ENCODE measurements at regions not wholly inside any gene's neighbourhood (a gene's known extent, or its start where the extent isn't known, plus 50 kb on each side); places are given as distances from the start of the nearest gene placed in this dataset.
"Not testable (repeated sequence)": the region's sequence is repeated elsewhere in the genome, so short reads cannot be mapped to it uniquely, and the experiment has no call there.

DNA sequence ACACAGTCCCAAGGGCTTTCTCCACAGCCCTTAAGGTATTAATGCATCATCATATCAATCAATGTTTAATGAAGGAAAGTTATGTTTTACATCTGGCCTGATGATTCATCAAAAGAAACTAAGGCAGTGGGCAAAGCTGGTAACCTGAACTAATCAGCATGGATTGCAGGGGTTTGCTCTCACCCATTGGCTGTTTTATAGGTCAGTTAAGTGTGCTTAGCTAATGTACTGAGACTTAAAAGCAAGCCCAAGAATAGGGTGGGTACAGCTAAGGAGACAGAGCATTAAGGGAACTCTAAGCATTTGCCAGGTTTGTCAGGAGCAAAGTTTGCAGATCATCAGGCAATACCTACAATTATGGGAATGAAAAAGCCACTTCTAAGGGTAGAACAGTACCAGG lies 1247.6 kb downstream of the CDH8 start:
- Histone ChIP-seq H2AFZ (no peak overlapping the region), H3K4me2 (no peak overlapping the region)
- no peak for TF ChIP-seq EZH2 (IDR thresholded peaks at IDR 0.05; ENCODE audit: borderline replicate concordance)
- no peak for TF ChIP-seq EZH2phosphoT487 (IDR thresholded peaks at IDR 0.05; ENCODE audit: low read depth, severe bottlenecking, unreplicated experiment)
- TF ChIP-seq, protein P1, sequence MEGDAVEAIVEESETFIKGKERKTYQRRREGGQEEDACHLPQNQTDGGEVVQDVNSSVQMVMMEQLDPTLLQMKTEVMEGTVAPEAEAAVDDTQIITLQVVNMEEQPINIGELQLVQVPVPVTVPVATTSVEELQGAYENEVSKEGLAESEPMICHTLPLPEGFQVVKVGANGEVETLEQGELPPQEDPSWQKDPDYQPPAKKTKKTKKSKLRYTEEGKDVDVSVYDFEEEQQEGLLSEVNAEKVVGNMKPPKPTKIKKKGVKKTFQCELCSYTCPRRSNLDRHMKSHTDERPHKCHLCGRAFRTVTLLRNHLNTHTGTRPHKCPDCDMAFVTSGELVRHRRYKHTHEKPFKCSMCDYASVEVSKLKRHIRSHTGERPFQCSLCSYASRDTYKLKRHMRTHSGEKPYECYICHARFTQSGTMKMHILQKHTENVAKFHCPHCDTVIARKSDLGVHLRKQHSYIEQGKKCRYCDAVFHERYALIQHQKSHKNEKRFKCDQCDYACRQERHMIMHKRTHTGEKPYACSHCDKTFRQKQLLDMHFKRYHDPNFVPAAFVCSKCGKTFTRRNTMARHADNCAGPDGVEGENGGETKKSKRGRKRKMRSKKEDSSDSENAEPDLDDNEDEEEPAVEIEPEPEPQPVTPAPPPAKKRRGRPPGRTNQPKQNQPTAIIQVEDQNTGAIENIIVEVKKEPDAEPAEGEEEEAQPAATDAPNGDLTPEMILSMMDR (IDR thresholded peaks at IDR 0.05; ENCODE audit: poor library complexity) = no peak

DNA sequence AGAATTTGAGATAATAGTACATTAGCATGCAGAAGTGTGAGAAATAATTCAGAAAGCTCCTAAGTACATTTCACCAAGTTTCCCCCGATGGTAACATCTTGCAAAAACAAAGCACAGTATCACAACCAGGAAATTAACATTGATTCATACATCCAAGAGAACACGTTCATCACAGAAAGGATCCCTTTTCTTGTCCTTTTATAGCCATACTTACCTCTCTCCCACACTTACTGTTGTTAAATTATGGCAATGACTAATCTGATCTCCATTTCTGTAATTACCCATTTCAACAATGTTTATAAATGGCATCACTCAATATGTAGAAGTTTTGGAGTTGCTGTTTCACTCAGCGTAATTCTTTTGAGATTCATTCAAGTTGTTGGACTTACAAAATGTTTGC lies 1260.0 kb downstream of the CDH8 start:
- 81% methylated on average over 3 of the region's 3 CpGs for WGBS (ENCODE audit: low lambda C conversion rate, missing lambda C conversion rate)
- Histone ChIP-seq H3K79me2 (no peaks in the 10 kb centered on the region), H3K36me3 (replicated peaks; ENCODE audit: insufficient read depth, low read depth) (no peaks in the 10 kb centered on the region), H3K27me3 (no peaks in the 10 kb centered on the region), H3K27ac (no peak overlapping the region), H4K20me1 (ENCODE audit: insufficient read depth, poor library complexity, severe bottlenecking) (no peaks in the 10 kb centered on the region), H3K9me2 (replicated peaks; ENCODE audit: insufficient read depth) (no peaks in the 10 kb centered on the region), H3K4me2 (no peak overlapping the region), H2AFZ (no peak overlapping the region), H3K9me3 (ENCODE audit: low read depth) (no peaks in the 10 kb centered on the region), H3K4me3 (no peak overlapping the region), H3K4me1 (ENCODE audit: insufficient read depth) (no peaks in the 10 kb centered on the region)
- TF ChIP-seq EZH2 (IDR thresholded peaks at IDR 0.05; ENCODE audit: borderline replicate concordance) (no peak), EZH2phosphoT487 (IDR thresholded peaks at IDR 0.05; ENCODE audit: low read depth, severe bottlenecking, unreplicated experiment) (no peak)
- TF ChIP-seq, protein P1 (IDR thresholded peaks at IDR 0.05; ENCODE audit: poor library complexity) = no peak
- DNase-seq (ENCODE audit: low spot score) = no peak

More for the DNA sequence above, 1247.6 kb downstream of the CDH8 start:
- no peaks in the 10 kb centered on the region for H3K9me2 ChIP-seq (replicated peaks; ENCODE audit: insufficient read depth)
- no peak overlapping the region for H3K27ac ChIP-seq
- no peaks in the 10 kb centered on the region for H3K36me3 ChIP-seq (replicated peaks; ENCODE audit: insufficient read depth, low read depth)
- no peaks in the 10 kb centered on the region for H3K4me1 ChIP-seq (ENCODE audit: insufficient read depth)
- no peaks in the 10 kb centered on the region for H3K79me2 ChIP-seq
- H3K4me3 ChIP-seq = no peak overlapping the region
- no peaks in the 10 kb centered on the region for H4K20me1 ChIP-seq (ENCODE audit: insufficient read depth, poor library complexity, severe bottlenecking)
- no peaks in the 10 kb centered on the region for H3K27me3 ChIP-seq
- no peak for DNase-seq (ENCODE audit: low spot score)
- no peaks in the 10 kb centered on the region for H3K9me3 ChIP-seq (ENCODE audit: low read depth)

DNA sequence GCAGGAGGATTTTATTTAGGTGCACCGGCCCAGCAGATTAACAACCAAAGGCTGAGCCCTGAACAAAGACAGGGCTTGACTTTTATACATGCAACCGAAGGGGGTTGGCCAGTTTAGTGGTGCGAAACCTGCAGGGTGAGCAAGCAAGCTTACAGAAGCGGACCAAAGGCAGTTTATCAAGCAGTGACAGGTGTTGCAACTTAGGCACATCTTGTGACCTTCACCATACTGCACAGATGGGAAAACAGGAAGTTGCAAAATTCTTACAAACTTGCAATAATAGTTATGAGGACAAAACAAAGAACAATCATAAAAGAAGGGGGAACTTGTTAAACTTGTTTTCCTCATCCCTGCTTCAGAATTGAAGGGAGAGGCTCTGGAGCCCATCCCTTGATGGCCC lies 1265.1 kb downstream of the CDH8 start:
- no peak for DNase-seq (ENCODE audit: low spot score)
- H3K4me1 ChIP-seq (ENCODE audit: insufficient read depth) = no peaks in the 10 kb centered on the region
- no peaks in the 10 kb centered on the region for H3K9me3 ChIP-seq (ENCODE audit: low read depth)
- no peak overlapping the region for H3K27ac ChIP-seq
- TF ChIP-seq, protein P1 (IDR thresholded peaks at IDR 0.05; ENCODE audit: poor library complexity) = no peak
- TF ChIP-seq EZH2phosphoT487 (IDR thresholded peaks at IDR 0.05; ENCODE audit: low read depth, severe bottlenecking, unreplicated experiment) = no peak
- no peaks in the 10 kb centered on the region for H4K20me1 ChIP-seq (ENCODE audit: insufficient read depth, poor library complexity, severe bottlenecking)
- WGBS (ENCODE audit: low lambda C conversion rate, missing lambda C conversion rate) = 93% methylated on average over 4 of the region's 4 CpGs
- no peaks in the 10 kb centered on the region for H3K9me2 ChIP-seq (replicated peaks; ENCODE audit: insufficient read depth)
- no peak overlapping the region for H3K4me3 ChIP-seq
- no peaks in the 10 kb centered on the region for H3K27me3 ChIP-seq
- H3K4me2 ChIP-seq = no peak overlapping the region
- H3K36me3 ChIP-seq (replicated peaks; ENCODE audit: insufficient read depth, low read depth) = no peaks in the 10 kb centered on the region
- H2AFZ ChIP-seq = no peak overlapping the region
- H3K79me2 ChIP-seq = no peaks in the 10 kb centered on the region

DNA sequence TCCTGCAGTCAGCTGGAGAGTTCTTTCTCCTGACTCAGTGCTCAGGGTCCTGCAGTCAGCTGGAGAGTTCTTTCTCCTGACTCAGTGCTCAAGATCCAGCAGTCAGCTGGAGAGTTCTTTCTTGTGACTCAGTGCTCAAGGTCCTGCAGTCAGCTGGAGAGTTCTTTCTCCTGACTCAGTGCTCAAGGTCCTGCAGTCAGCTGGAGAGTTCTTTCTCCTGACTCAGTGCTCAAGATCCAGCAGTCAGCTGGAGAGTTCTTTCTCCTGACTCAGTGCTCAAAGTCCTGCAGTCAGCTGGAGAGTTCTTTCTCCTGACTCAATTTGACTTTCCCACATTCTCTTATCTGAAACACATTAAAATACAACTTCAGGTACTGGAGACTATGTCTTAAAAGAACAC lies 1265.9 kb downstream of the CDH8 start:
- not testable (repeated sequence) for H3K27ac ChIP-seq; H3K4me1 ChIP-seq (ENCODE audit: insufficient read depth); H4K20me1 ChIP-seq (ENCODE audit: insufficient read depth, poor library complexity, severe bottlenecking); H3K4me3 ChIP-seq; DNase-seq (ENCODE audit: low spot score); H3K9me2 ChIP-seq (replicated peaks; ENCODE audit: insufficient read depth); H3K9me3 ChIP-seq (ENCODE audit: low read depth); H3K27me3 ChIP-seq; H3K4me2 ChIP-seq; H2AFZ ChIP-seq; H3K79me2 ChIP-seq; H3K36me3 ChIP-seq (replicated peaks; ENCODE audit: insufficient read depth, low read depth)

All from hepatocyte (in vitro differentiated cells).